Activated gamma-delta T cell treated with anti-CD3 and anti-CD28 coated beads, Interleukin-2, amount 50 U/mL, for 16 hours (primary cell): ENCODE measurements at regions not wholly inside any gene's neighbourhood (a gene's known extent, or its start where the extent isn't known, plus 50 kb on each side); places are given as distances from the start of the nearest gene placed in this dataset.

ENCODE experiments used
- DNase-seq: peaks from one replicate; pipeline ENCODE4 v3.0.0-alpha.2; 2020; ENCODE audit warnings: low read depth

- DNase-seq: no peak
Measured at GRCh38 chr15:94535298-94536048, 304.1 kb downstream of the MCTP2 start.

GRCh38 chr15:94536549-94536948 is 305.2 kb downstream of the MCTP2 start:
- no peak for DNase-seq

GRCh38 chr15:94538280-94538679 is 306.9 kb downstream of the MCTP2 start:
- no peak for DNase-seq

GRCh38 chr15:94542391-94542790 is 311.0 kb downstream of the MCTP2 start:
- no peak for DNase-seq

GRCh38 chr15:94546808-94547207 is 315.4 kb downstream of the MCTP2 start:
- DNase-seq: no peak

- DNase-seq: no peak
Measured at GRCh38 chr15:94547711-94548110, 316.4 kb downstream of the MCTP2 start.

- no peak for DNase-seq
Measured at GRCh38 chr15:94555841-94556519, 324.6 kb downstream of the MCTP2 start.

- no peak for DNase-seq
Measured at GRCh38 chr15:94561036-94561689, 329.8 kb downstream of the MCTP2 start.

- no peak for DNase-seq
Measured at GRCh38 chr15:94563456-94563855, 332.1 kb downstream of the MCTP2 start.

GRCh38 chr15:94576889-94577533 is 345.6 kb downstream of the MCTP2 start:
- DNase-seq: peak; percentile 10

GRCh38 chr15:94579286-94579685 is 347.9 kb downstream of the MCTP2 start:
- DNase-seq: no peak

- DNase-seq: no peak
Measured at GRCh38 chr15:94580211-94580885, 349.0 kb downstream of the MCTP2 start.

GRCh38 chr15:94582368-94582767 is 351.0 kb downstream of the MCTP2 start:
- DNase-seq: no peak

- peak; percentile 14 for DNase-seq
Measured at GRCh38 chr15:94584833-94585244, 353.5 kb downstream of the MCTP2 start.

GRCh38 chr15:94586099-94586498 is 354.7 kb downstream of the MCTP2 start:
- DNase-seq: no peak

GRCh38 chr15:94587113-94587512 is 355.8 kb downstream of the MCTP2 start:
- no peak for DNase-seq

GRCh38 chr15:94588993-94589392 is 357.6 kb downstream of the MCTP2 start:
- DNase-seq: no peak

- DNase-seq: no peak
Measured at GRCh38 chr15:94592495-94592894, 361.1 kb downstream of the MCTP2 start.

GRCh38 chr15:94596707-94597106 is 365.3 kb downstream of the MCTP2 start:
- DNase-seq: no peak

- DNase-seq: no peak
Measured at GRCh38 chr15:94600505-94600904, 369.1 kb downstream of the MCTP2 start.

- no peak for DNase-seq
Measured at GRCh38 chr15:94602754-94603470, 371.6 kb downstream of the MCTP2 start.
